SJSA1 (cell line): ENCODE measurements at regions not wholly inside any gene's neighbourhood (a gene's known extent, or its start where the extent isn't known, plus 50 kb on each side); places are given as distances from the start of the nearest gene placed in this dataset.

ENCODE experiments used
- DNase-seq, 2 experiments: peaks; one replicate each; pipeline ENCODE4 v3.0.0-alpha.2; 2015 to 2020; ENCODE audit warnings: low spot score in 2 of 2, low read depth in 1 of 2
- H3K27ac ChIP-seq: fragments of 250-450 bp; sonication (Bioruptor Pico); 2 replicates; pipeline ENCODE4 v1.5.1; 2020; ENCODE audit warnings: mild to moderate bottlenecking, moderate library complexity
- H3K27me3 ChIP-seq: fragments of 250-450 bp; sonication (Bioruptor Pico); replicated peaks from 2 replicates; pipeline ENCODE4 v1.5.1; 2020; ENCODE audit warnings: mild to moderate bottlenecking, moderate library complexity
- H3K36me3 ChIP-seq: fragments of 250-450 bp; sonication (Bioruptor Pico); 2 replicates; pipeline ENCODE4 v1.5.1; 2020; ENCODE audit warnings: mild to moderate bottlenecking
- H3K4me1 ChIP-seq: fragments of 250-450 bp; sonication (Bioruptor Pico); replicated peaks from 2 replicates; pipeline ENCODE4 v1.6.1; 2021; ENCODE audit warnings: mild to moderate bottlenecking
- H3K4me3 ChIP-seq: fragments of 250-450 bp; sonication (Bioruptor Pico); 2 replicates; pipeline ENCODE4 v1.5.1; 2020; ENCODE audit warnings: mild to moderate bottlenecking
- H3K9me3 ChIP-seq: fragments of 250-450 bp; sonication (Bioruptor Pico); replicated peaks from 2 replicates; pipeline ENCODE4 v1.5.1; 2020; ENCODE audit warnings: mild to moderate bottlenecking

GRCh38 chr5:85681871-85682270 lies 935.9 kb upstream of the COX7C start:
- H3K27ac ChIP-seq: no peak overlapping the region
- H3K27me3 ChIP-seq: no peaks in the 10 kb centered on the region
- H3K36me3 ChIP-seq: no peaks in the 10 kb centered on the region
- no peaks in the 10 kb centered on the region for H3K9me3 ChIP-seq
- DNase-seq: no peak
- no peaks in the 10 kb centered on the region for H3K4me1 ChIP-seq
- no peak overlapping the region for H3K4me3 ChIP-seq

GRCh38 chr5:85684351-85684750 lies 933.4 kb upstream of the COX7C start:
- Histone ChIP-seq H3K4me1 (no peaks in the 10 kb centered on the region), H3K27me3 (no peaks in the 10 kb centered on the region), H3K4me3 (no peak overlapping the region), H3K36me3 (no peaks in the 10 kb centered on the region), H3K27ac (no peak overlapping the region), H3K9me3 (no peaks in the 10 kb centered on the region)
- no peak for DNase-seq

DNA sequence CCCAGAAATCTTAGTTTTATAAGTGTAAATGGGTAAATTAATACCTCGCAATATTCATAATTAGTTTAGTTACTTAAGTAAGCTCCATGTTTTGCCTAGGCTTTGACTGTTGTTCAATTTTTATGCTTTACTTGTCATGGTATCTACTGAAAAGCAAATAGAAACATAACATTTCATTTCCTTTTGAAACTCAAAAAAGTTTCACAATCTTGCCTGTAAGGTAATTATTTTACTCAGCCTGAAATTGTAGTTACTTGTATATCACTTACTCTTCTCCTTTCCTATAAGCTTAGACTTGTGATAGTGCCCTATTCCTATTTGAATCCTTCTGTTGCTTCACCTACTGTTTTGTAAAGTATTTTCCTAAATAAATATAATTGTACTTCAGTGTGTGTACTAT lies 914.4 kb upstream of the COX7C start:
- no peaks in the 10 kb centered on the region for H3K27me3 ChIP-seq
- no peaks in the 10 kb centered on the region for H3K9me3 ChIP-seq
- no peaks in the 10 kb centered on the region for H3K4me1 ChIP-seq
- H3K36me3 ChIP-seq: no peaks in the 10 kb centered on the region
- no peak for DNase-seq
- H3K27ac ChIP-seq: no peak overlapping the region
- no peak overlapping the region for H3K4me3 ChIP-seq

DNA sequence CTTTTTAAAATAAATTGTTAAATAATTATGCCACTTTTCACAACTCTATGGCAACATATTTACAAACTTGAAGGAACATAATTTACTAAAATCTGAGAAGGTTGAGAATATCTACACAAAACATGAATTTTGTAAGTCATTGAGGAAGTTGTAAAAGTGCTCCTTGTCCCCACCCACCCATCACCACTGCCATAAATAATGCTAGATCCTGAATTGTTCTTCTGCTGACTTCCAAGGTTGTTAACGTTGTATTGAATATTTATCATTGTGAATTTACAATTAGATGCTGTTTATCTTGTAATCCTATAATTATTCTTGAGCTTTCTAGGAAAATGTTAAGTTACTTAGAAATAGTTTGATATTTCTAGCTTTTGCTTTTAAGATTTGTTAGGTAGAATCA lies 908.0 kb upstream of the COX7C start:
- Histone ChIP-seq H3K36me3 (no peaks in the 10 kb centered on the region), H3K27me3 (no peaks in the 10 kb centered on the region), H3K27ac (no peak overlapping the region), H3K4me1 (no peaks in the 10 kb centered on the region), H3K9me3 (no peaks in the 10 kb centered on the region), H3K4me3 (no peak overlapping the region)
- no peak for DNase-seq

- Histone ChIP-seq H3K4me3 (no peak overlapping the region), H3K27me3 (no peaks in the 10 kb centered on the region), H3K27ac (no peak overlapping the region), H3K4me1 (no peaks in the 10 kb centered on the region), H3K9me3 (no peaks in the 10 kb centered on the region), H3K36me3 (no peaks in the 10 kb centered on the region)
- no peak for DNase-seq
Measured at GRCh38 chr5:85716344-85717202, 901.2 kb upstream of the COX7C start.

GRCh38 chr5:85717203-85717563 lies 900.6 kb upstream of the COX7C start:
- no peaks in the 10 kb centered on the region for H3K27me3 ChIP-seq
- DNase-seq: no peak

GRCh38 chr5:85732185-85732584 lies 885.6 kb upstream of the COX7C start:
- no peaks in the 10 kb centered on the region for H3K9me3 ChIP-seq
- H3K36me3 ChIP-seq: no peaks in the 10 kb centered on the region
- no peaks in the 10 kb centered on the region for H3K27me3 ChIP-seq
- H3K27ac ChIP-seq: no peak overlapping the region
- no peak for DNase-seq
- H3K4me3 ChIP-seq: no peak overlapping the region
- H3K4me1 ChIP-seq: no peaks in the 10 kb centered on the region

More at GRCh38 chr5:85717203-85717563, 900.6 kb upstream of the COX7C start:
- Histone ChIP-seq H3K27ac (no peak overlapping the region), H3K36me3 (no peaks in the 10 kb centered on the region), H3K4me3 (no peak overlapping the region), H3K4me1 (no peaks in the 10 kb centered on the region), H3K9me3 (no peaks in the 10 kb centered on the region)

- Histone ChIP-seq H3K27ac (no peak overlapping the region), H3K27me3 (no peaks in the 10 kb centered on the region), H3K4me1 (no peaks in the 10 kb centered on the region), H3K9me3 (no peaks in the 10 kb centered on the region), H3K36me3 (no peaks in the 10 kb centered on the region), H3K4me3 (no peak overlapping the region)
- no peak for DNase-seq
Measured at GRCh38 chr5:85741972-85742371, 875.8 kb upstream of the COX7C start.

GRCh38 chr5:85760519-85760918 lies 857.2 kb upstream of the COX7C start:
- Histone ChIP-seq H3K4me1 (no peaks in the 10 kb centered on the region), H3K4me3 (no peak overlapping the region), H3K36me3 (no peaks in the 10 kb centered on the region), H3K27me3 (no peaks in the 10 kb centered on the region), H3K9me3 (no peaks in the 10 kb centered on the region), H3K27ac (no peak overlapping the region)
- no peak for DNase-seq

- no peak for DNase-seq
- H3K9me3 ChIP-seq: no peaks in the 10 kb centered on the region
Measured at GRCh38 chr5:85769347-85769746, 848.4 kb upstream of the COX7C start.

GRCh38 chr5:85784746-85785145 lies 833.0 kb upstream of the COX7C start:
- no peaks in the 10 kb centered on the region for H3K4me1 ChIP-seq
- H3K36me3 ChIP-seq: no peaks in the 10 kb centered on the region
- DNase-seq: no peak
- H3K27me3 ChIP-seq: no peaks in the 10 kb centered on the region
- no peaks in the 10 kb centered on the region for H3K9me3 ChIP-seq
- no peak overlapping the region for H3K4me3 ChIP-seq
- H3K27ac ChIP-seq: no peak overlapping the region

More at GRCh38 chr5:85769347-85769746, 848.4 kb upstream of the COX7C start:
- Histone ChIP-seq H3K4me3 (no peak overlapping the region), H3K27ac (no peak overlapping the region), H3K27me3 (no peaks in the 10 kb centered on the region), H3K4me1 (no peaks in the 10 kb centered on the region), H3K36me3 (no peaks in the 10 kb centered on the region)

GRCh38 chr5:85813146-85813545 lies 804.6 kb upstream of the COX7C start:
- H3K36me3 ChIP-seq: no peaks in the 10 kb centered on the region
- no peaks in the 10 kb centered on the region for H3K27me3 ChIP-seq
- no peaks in the 10 kb centered on the region for H3K4me1 ChIP-seq
- no peaks in the 10 kb centered on the region for H3K9me3 ChIP-seq
- H3K4me3 ChIP-seq: no peak overlapping the region
- no peak overlapping the region for H3K27ac ChIP-seq
- DNase-seq: no peak

DNA sequence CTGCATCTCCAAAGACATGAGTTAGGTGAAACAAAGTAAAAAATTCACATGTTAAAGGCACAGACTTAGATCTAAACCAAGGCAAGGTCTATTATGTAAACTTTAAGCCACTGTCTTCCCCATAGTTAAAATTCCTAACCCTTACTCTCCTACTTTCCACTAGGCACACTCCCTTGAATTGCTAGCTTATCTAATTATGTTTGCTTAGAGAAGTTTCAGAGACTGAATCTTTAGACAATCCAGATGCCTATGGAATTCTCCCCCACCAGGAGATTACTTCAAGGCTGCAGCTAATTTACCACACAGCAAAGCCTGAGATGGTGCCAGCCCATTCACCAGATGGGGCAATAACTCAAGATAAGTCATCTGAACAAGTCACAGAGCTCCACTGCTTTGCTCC lies 803.1 kb upstream of the COX7C start:
- H3K27me3 ChIP-seq: no peaks in the 10 kb centered on the region
- no peaks in the 10 kb centered on the region for H3K9me3 ChIP-seq
- H3K36me3 ChIP-seq: no peaks in the 10 kb centered on the region
- no peaks in the 10 kb centered on the region for H3K4me1 ChIP-seq
- no peak overlapping the region for H3K4me3 ChIP-seq
- H3K27ac ChIP-seq: no peak overlapping the region
- no peak for DNase-seq

- H3K4me3 ChIP-seq: no peak overlapping the region
- DNase-seq: no peak
- no peaks in the 10 kb centered on the region for H3K4me1 ChIP-seq
- H3K36me3 ChIP-seq: no peaks in the 10 kb centered on the region
- H3K27me3 ChIP-seq: no peaks in the 10 kb centered on the region
- no peak overlapping the region for H3K27ac ChIP-seq
- H3K9me3 ChIP-seq: no peaks in the 10 kb centered on the region
Measured at GRCh38 chr5:85823462-85824426, 794.0 kb upstream of the COX7C start.
